GM19351 (cell line): ENCODE measurements at regions not wholly inside any gene's neighbourhood (a gene's known extent, or its start where the extent isn't known, plus 50 kb on each side); places are given as distances from the start of the nearest gene placed in this dataset.
"Not testable (repeated sequence)": the region's sequence is repeated elsewhere in the genome, so short reads cannot be mapped to it uniquely, and the experiment has no call there.

Experiments
- ATAC-seq: cut with Tn5 transposase; IDR thresholded peaks from one replicate; pipeline ENCODE4 v1.9.1; 2021; ENCODE audit warnings: mild to moderate bottlenecking, moderate library complexity; ENCODE audit not compliant: unreplicated experiment

GRCh38 chr19:30959011-30959410 lies 390.2 kb downstream of the TSHZ3 start:
- no peak for ATAC-seq

- no peak for ATAC-seq
These were observed 393.8 kb downstream of the TSHZ3 start for GRCh38 chr19:30955112-30956104.

- not testable (repeated sequence) for ATAC-seq
These were observed 404.8 kb downstream of the TSHZ3 start for GRCh38 chr19:30944276-30944932.

- ATAC-seq, result no peak
These were observed 406.0 kb downstream of the TSHZ3 start for GRCh38 chr19:30943101-30943843.

- ATAC-seq, result no peak
These were observed 406.6 kb downstream of the TSHZ3 start for GRCh38 chr19:30942636-30943035.

- no peak for ATAC-seq
These were observed 407.6 kb downstream of the TSHZ3 start for GRCh38 chr19:30941591-30941990.

GRCh38 chr19:30936276-30936675 lies 413.0 kb downstream of the TSHZ3 start:
- ATAC-seq, result no peak

GRCh38 chr19:30935146-30935545 lies 414.1 kb downstream of the TSHZ3 start:
- no peak for ATAC-seq

- ATAC-seq, result not testable (repeated sequence)
These were observed 415.8 kb downstream of the TSHZ3 start for GRCh38 chr19:30933454-30933853.

- ATAC-seq, result no peak
These were observed 416.4 kb downstream of the TSHZ3 start for GRCh38 chr19:30932854-30933253.

- no peak for ATAC-seq
These were observed 418.1 kb downstream of the TSHZ3 start for GRCh38 chr19:30930941-30931706.

GRCh38 chr19:30927705-30928104 lies 421.5 kb downstream of the TSHZ3 start:
- no peak for ATAC-seq

- no peak for ATAC-seq
These were observed 424.6 kb downstream of the TSHZ3 start for GRCh38 chr19:30924670-30925069.

GRCh38 chr19:30924069-30924636 lies 425.1 kb downstream of the TSHZ3 start:
- ATAC-seq, result no peak

GRCh38 chr19:30923621-30924020 lies 425.6 kb downstream of the TSHZ3 start:
- no peak for ATAC-seq

GRCh38 chr19:30923096-30923495 lies 426.1 kb downstream of the TSHZ3 start:
- no peak for ATAC-seq

- ATAC-seq, result no peak
These were observed 429.0 kb downstream of the TSHZ3 start for GRCh38 chr19:30920222-30920621.

- no peak for ATAC-seq
These were observed 429.5 kb downstream of the TSHZ3 start for GRCh38 chr19:30919737-30920136.

- ATAC-seq, result no peak
These were observed 433.0 kb downstream of the TSHZ3 start for GRCh38 chr19:30916238-30916637.

- ATAC-seq, result no peak
These were observed 437.7 kb downstream of the TSHZ3 start for GRCh38 chr19:30911491-30911890.
